Right cardiac atrium (tissue), 5 donors: ENCODE measurements at regions not wholly inside any gene's neighbourhood (a gene's known extent, or its start where the extent isn't known, plus 50 kb on each side); places are given as distances from the start of the nearest gene placed in this dataset.

ENCODE experiments used
- ATAC-seq, 2 donors: fragments of 200-7000 bp; cut with Tn5 transposase; one replicate each; pipeline versions ENCODE4 v1.8.0 to v1.9.1; 2020; ENCODE audit warnings: moderate library complexity in 2 of 2, mild to moderate bottlenecking in 1 of 2
- DNase-seq, 3 donors: peaks; one replicate each; pipeline ENCODE4 v3.0.0-alpha.2; 2020
- H3K27ac ChIP-seq: one replicate; pipeline ENCODE4 v1.5.1; 2013; ENCODE audit warnings: mild to moderate bottlenecking, low read length, control low read depth, moderate library complexity
- H3K27me3 ChIP-seq: one replicate; pipeline ENCODE4 v1.6.1; 2013; ENCODE audit not compliant: control insufficient read depth, insufficient read depth
- H3K4me1 ChIP-seq: one replicate; pipeline ENCODE4 v1.6.1; 2013; ENCODE audit warnings: low read length; ENCODE audit not compliant: control insufficient read depth, insufficient read depth
- H3K4me3 ChIP-seq: one replicate; pipeline ENCODE4 v1.5.1; 2013; ENCODE audit warnings: low read length, control low read depth
- H3K9me3 ChIP-seq: one replicate; pipeline ENCODE4 v1.6.1; 2013; ENCODE audit warnings: low read length; ENCODE audit not compliant: control insufficient read depth
- WGBS: extraction: QIAGEN DNeasy Blood & Tissue Kit; methylation state at CpG from one replicate; pipeline ENCODE4 v1.1.7; 2013; 5-methylcytosine and 5-hydroxymethylcytosine counted together
- intact Hi-C, 4 donors: fragments of 100-400 bp; cut with DNase I; formaldehyde crosslinking; loops; one replicate each; pipeline versions ENCODE4 v1.11.0 to v1.14.0; 2022 to 2023
- donor health status: healthy with polysubstance abuse.
- donor health status: DM: no; HTN: yes; CAD: no.
- donor health status: DM: no; HTN: no; CAD: no.
- donor health status: DM: no; HTN: yes; CAD: no; lungs with severe emphysema.
- donor health status: DM: yes; HTN: yes; CAD: no.

DNA sequence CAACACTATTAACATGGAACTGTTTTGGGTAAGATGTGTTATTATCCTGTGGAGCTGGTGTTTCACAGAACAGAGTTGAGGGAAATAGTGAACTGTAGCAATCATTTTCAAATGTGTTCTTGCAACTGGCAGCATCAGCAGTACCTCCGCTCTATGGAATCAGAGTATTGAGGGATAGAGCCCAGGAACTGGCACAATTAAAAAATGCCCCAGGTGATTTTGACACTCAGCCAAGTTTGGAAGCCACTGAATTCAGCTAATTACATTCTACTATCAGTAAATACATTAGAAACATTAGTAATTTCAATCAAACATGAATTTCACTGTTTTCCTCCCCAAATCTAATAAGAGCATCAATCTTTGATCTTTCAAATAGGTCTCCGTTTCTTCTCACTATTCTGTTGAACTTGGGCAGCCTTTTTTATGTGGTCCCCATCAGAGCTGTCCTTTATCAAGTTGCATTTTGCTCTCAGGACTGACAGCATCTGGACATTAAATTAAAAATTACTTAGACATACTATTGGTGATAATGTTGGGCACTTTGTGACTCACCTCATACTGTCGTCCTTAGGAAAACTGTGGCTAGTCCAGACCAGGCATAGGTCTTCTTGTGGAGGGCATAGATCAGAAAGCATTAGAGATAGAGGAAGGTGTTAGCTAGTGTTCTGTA lies 251.5 kb downstream of the DHX35 start:
- DNase-seq = no peak
- WGBS = 78% methylated on average over 3 of the region's 3 CpGs
- no peaks in the 10 kb centered on the region for H3K9me3 ChIP-seq
- no peak overlapping the region for H3K4me3 ChIP-seq
- H3K27me3 ChIP-seq = no peaks in the 10 kb centered on the region
- intact Hi-C loops = no loop called here
- no peak for ATAC-seq
- no peak overlapping the region for H3K27ac ChIP-seq
- no peaks in the 10 kb centered on the region for H3K4me1 ChIP-seq

DNA sequence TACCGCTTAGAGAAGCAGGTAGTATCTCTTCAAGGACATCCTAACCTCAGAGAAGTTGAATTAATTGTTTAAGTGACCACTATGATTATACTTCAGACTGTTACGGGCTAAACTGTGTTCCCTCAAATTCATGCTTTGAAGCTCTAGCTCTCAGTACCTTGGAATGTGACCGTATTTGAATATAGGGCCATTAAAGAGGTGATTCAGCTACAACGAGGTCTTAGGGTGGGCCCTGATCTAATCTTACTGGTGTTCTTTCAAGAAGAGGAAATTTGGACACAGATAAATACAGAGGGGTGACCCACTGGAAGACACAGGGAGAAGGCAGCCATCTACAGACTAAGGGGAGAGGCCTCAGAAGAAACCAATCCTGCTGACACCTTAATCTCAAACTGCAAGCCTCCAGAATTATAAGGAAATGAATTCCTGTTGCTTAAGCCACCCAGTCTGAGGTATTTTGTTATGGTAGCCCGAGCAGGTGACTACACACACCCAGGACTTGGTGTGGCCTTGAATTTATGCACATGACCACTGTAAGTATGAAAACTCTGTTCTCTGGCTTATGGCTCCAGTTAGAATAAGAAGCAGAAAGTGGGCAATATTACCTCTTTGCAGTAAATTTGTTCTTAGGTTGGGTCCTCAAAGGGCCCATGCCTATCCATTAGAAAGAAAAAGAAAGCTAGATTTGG lies 249.1 kb downstream of the DHX35 start:
- H3K4me3 ChIP-seq = no peak overlapping the region
- no peak overlapping the region for H3K27ac ChIP-seq
- H3K9me3 ChIP-seq = no peaks in the 10 kb centered on the region
- H3K27me3 ChIP-seq = no peaks in the 10 kb centered on the region
- ATAC-seq (no peak), DNase-seq (no peak)
- no peaks in the 10 kb centered on the region for H3K4me1 ChIP-seq
- WGBS = 65% methylated on average over 5 of the region's 5 CpGs
- intact Hi-C loops = no loop called here

DNA sequence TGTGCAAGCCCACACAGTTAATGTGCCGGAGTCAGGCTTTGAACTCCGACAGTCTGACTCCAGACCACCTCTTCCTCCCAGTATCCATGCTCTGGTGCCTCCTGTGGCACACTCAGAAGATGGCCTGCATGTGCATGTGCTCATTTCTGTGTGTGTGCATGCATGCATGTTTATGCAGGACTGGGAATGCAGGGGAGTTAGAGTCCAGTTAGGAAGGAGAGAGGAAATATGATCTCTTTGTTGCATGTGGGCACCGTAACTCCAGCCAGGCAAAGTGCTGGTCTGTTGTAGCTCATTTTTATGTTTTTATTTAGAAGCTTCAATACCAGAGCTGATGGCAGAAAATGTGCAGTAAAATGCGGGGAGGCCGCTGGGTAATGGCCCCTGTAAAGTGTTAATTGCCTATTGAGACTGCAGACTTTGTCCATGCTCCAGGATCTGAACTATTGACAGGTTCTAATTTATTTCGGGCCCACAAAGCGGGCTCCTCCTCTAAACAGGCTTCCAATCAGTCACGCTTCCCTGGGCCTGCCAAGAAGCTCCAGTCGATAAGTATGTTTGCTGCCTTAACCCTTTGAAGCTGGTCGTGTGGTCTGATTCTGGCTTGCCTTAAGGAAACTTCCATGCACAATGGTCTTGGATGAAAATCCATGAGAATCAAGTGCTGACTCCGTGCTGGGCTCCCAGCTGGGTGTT lies 248.3 kb downstream of the DHX35 start:
- ATAC-seq = no peak
- Histone ChIP-seq H3K4me1 (no peaks in the 10 kb centered on the region), H3K27ac (no peak overlapping the region), H3K27me3 (no peaks in the 10 kb centered on the region), H3K4me3 (no peak overlapping the region), H3K9me3 (no peaks in the 10 kb centered on the region)
- 45% methylated on average over 11 of the region's 11 CpGs for WGBS
- no peak for DNase-seq
- intact Hi-C loops = no loop called here

DNA sequence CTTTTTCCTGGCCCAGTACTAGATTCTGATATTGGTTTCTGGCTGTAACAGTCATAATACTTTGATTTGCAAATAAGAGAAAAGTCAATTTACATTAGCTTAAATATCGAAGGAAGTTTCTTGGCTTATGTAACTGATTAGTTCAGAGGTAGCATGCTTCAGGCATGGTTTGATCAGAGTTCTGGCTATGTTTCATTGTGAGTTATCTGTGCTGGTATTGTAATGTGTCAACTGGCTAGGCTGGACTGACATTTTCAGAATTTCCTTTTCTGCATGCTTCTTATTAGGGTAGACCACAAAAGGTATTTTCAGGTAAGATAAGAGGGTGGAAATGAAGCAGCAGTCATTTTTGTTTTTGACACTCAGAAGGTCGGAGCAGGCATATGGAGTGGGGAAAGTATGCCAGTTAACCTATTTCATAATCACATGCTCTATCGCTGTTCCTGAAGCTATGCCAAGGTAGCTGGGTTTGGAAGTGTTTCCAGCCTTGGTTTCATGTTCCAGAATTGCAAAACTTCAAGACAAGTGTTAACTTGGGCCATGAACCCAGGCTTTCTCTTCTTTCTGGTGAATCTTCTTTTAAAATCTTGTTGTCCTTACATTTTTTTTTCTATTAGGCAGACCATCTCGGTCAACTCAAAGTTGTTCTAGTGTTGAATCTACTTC lies 244.9 kb downstream of the DHX35 start:
- no peak overlapping the region for H3K27ac ChIP-seq
- H3K27me3 ChIP-seq = no peaks in the 10 kb centered on the region
- DNase-seq (no peak), ATAC-seq (no peak)
- H3K4me3 ChIP-seq = no peak overlapping the region
- H3K9me3 ChIP-seq = no peaks in the 10 kb centered on the region
- intact Hi-C loops = no loop called here
- WGBS = 67% methylated on average over 4 of the region's 4 CpGs
- H3K4me1 ChIP-seq = no peaks in the 10 kb centered on the region

DNA sequence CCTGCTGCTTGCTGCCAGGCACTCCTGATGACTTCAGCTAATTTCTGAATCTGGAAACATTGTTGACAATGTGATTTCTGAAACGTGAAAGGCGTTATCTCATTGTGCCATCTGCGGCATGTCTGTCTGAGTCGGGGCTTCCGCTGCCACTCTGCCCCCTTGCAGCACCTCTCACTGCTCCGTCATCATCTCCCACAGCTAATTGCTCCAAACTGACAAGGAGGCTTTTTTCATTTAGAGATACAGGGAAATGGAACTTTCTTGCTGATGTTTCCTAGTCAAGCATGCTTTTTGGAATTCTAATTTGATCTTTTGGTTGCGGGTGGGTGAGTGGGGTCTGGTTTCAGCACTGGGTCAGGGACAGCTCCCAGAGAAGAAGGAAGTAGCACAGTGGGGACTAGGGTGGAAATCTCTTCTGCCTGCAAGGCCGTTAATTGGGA lies 233.5 kb downstream of the DHX35 start:
- no peak overlapping the region for H3K27ac ChIP-seq
- WGBS = 44% methylated on average over 8 of the region's 8 CpGs
- DNase-seq (no peak), ATAC-seq (no peak)
- H3K4me3 ChIP-seq = no peak overlapping the region
- no peaks in the 10 kb centered on the region for H3K4me1 ChIP-seq
- no peaks in the 10 kb centered on the region for H3K27me3 ChIP-seq
- H3K9me3 ChIP-seq = no peaks in the 10 kb centered on the region
- intact Hi-C loops = no loop called here

DNA sequence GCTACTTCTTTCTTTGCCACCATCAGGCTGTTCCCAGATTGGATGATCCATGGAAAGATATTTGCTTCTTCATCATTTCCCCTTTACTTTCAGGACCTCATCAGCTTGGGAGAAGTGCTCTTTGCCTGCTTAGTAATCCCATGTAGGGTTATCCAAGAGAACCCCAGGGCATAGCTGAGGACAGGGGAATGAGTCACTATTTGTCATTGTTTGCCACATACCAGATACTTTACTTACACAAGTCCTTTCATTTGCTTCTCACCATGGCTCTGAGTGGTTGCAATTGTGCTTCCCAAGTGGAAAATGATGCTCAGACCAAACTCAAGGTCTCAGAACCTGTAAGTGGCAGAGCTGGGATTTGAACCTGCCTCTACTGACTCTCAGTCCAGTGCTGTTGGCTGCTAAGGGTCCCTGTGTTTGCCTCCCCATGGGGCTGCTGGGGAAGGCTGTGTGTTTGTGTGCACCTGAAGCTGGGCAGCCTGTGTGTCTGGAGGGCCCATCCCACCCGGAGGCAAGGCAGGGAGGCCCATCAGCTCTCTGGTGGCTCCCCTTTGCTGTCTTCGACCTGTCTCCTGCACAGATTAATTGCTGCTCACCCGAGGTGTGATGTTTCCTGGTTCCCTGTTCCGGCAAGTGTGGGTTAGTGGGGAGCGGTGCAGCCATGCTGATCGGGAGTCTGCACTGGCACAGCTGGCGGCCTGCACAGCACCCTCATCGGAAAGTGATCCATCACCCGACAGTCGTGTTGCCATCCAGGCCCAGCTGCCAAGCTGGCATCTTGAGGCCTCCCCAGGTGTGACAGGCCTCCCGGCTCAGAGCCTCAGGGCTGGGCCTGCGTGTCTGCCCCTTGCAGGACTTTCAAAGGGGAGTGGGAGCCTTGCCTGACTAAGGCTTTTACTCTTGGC lies 228.8 kb downstream of the DHX35 start:
- Histone ChIP-seq H3K4me3 (no peak overlapping the region), H3K4me1 (no peaks in the 10 kb centered on the region), H3K9me3 (peaks cover under 1% of the 10 kb centered on the region), H3K27ac (no peak overlapping the region), H3K27me3 (no peaks in the 10 kb centered on the region)
- ATAC-seq (no peak), DNase-seq (no peak)
- 75% methylated on average over 12 of the region's 12 CpGs for WGBS
- intact Hi-C loops = no loop called here

DNA sequence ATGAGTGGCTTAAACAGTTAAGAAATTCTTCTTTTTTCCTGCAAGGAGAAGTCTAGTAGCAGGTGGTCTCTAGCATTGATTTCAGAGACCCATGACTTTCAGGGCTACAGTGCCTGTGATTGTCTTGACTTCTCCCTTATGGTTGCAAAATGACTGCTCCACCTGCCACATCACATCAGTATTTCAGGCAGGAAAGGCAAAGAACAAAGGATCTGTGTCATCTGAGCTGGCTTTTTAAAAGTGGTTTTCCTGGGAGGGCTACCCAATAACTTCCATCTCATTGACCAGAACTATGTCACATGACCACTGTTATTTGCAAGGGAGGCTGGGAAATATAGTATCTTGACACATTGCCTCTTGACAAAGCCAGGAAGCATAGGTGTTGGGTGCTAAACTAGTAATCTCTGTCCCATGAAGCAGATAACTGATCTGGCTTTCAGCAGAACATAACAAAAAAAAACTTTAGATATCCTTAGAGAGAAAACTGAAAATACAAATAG lies 226.2 kb downstream of the DHX35 start:
- Histone ChIP-seq H3K27ac (no peak overlapping the region), H3K4me1 (no peaks in the 10 kb centered on the region), H3K9me3 (peaks cover 1% of the 10 kb centered on the region), H3K27me3 (no peaks in the 10 kb centered on the region), H3K4me3 (no peak overlapping the region)
- intact Hi-C loops = no loop called here
- DNase-seq = no peak
- no peak for ATAC-seq

DNA sequence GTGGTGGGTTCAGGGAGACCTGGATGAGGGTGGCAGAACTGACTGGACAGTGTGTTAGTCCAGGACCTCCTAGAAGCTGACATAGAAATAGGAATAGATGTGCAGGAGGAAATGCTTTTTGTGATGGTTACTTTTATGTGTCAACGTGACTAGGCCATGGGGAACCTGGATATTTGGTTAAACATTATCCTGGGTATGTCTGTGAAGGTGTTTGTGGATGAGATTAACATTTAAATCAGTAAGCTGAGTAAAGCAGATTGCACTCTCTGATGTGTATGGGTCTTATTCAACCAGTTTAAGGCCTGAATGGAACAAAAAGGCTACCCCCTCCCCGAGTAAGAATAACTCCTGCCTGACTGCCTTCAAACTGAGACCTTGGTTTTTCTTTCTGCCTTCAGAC lies 219.3 kb downstream of the DHX35 start:
- H3K4me1 ChIP-seq = no peaks in the 10 kb centered on the region
- peaks cover 1% of the 10 kb centered on the region for H3K9me3 ChIP-seq
- DNase-seq = no peak
- no peak overlapping the region for H3K4me3 ChIP-seq
- no peak overlapping the region for H3K27ac ChIP-seq
- no peak for ATAC-seq
- WGBS = 57% methylated on average over 2 of the region's 2 CpGs
- intact Hi-C loops = no loop called here
- H3K27me3 ChIP-seq = no peaks in the 10 kb centered on the region

DNA sequence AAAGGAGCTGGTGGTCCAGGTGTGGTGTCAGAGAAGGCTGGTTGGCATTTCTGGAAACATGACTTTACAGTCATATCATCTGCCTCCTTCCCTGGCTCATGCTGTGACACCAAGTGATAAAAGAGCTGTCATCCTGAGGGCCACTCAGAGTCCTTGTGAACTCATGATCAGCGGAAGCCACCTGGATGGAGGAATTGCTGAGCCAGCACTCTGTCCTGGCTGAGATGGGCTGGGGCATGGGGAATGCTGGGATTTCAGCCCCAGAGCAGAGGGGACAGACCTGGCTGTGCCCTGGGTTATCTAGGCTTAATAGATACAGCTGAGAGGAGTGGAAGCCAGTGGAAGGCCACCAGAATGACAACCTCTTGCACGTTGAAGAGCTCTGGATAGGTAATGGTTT lies 214.3 kb downstream of the DHX35 start:
- no peaks in the 10 kb centered on the region for H3K27me3 ChIP-seq
- DNase-seq = no peak
- no peaks in the 10 kb centered on the region for H3K9me3 ChIP-seq
- no peak for ATAC-seq
- H3K4me1 ChIP-seq = no peaks in the 10 kb centered on the region
- H3K4me3 ChIP-seq = no peak overlapping the region
- 68% methylated on average over 2 of the region's 2 CpGs for WGBS
- intact Hi-C loops = no loop called here
- no peak overlapping the region for H3K27ac ChIP-seq

DNA sequence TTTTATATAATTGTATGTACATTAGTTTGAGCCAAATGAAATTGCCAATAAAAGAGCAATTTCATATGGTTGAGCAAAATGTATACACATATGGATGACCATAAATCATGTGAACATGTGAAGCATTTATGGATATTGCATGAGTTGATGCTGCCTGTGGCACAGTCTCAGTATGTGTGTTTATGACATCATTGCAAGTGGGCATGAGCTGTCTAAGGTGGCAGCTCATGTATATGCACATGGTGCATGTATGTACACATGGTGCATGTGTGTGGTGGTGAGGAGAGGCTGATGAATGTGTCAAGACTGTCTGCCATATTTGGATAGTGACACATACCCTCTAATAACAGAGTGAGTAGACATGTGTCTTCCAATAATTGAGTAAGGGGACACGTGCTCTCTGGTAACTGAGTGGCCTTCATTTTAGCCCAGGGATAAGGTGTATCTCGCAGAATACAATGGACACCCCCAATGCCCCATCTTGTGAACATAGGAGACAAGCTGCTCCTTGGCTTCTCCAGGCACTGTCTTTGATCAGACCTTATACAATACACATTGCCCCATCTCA lies 208.8 kb downstream of the DHX35 start:
- ATAC-seq (no peak), DNase-seq (no peak)
- H3K4me1 ChIP-seq = no peaks in the 10 kb centered on the region
- H3K27me3 ChIP-seq = no peaks in the 10 kb centered on the region
- H3K4me3 ChIP-seq = no peak overlapping the region
- no peaks in the 10 kb centered on the region for H3K9me3 ChIP-seq
- WGBS = 79% methylated on average over 2 of the region's 2 CpGs
- H3K27ac ChIP-seq = no peak overlapping the region
- intact Hi-C loops = no loop called here
